ENCODE measurements at regions not wholly inside any gene's neighbourhood (a gene's known extent, or its start where the extent isn't known, plus 50 kb on each side); places are given as distances from the start of the nearest gene placed in this dataset.

DNA sequence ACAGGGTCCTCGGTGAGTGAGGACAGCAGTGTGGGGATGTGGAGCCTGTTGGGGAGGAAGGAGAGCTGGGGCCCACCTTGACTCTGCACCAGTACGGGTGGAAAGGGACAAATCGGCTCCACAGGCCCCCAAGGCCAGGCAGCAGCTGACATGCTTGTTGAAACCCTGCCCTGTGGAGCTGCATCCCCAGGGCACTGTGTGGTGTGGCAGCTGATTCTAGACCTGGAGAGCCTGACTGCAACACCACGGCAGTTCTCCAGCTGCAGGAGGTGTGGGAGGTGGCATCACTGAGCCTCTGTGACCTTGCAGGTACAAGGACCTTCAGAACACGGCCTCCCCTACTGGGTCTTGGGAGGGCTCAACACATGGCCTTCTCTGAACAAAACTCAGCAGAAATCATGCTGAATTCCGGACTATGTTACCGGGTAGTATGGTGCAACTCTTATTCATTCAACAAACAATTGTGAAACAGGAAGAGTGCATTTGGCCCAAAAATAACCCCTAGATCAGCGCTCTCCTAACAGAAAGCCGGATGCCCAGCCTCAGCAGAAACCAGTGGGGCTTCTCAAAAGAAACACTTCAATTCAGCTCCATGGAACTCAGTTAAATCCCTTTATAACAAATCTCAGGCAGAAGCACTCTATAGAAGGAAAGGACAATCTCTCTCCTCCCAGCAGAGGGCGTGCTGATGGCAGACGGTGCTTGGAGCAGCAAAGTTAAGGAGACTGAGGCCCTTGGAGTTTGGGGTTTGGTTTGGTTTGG is 104.4 kb upstream of the SALL3 start:
- TF ChIP-seq CTCF (IDR thresholded peaks at IDR 0.05), result peak; percentile 17 to 46 (median 33)
- TF ChIP-seq POLR2AphosphoS5 (IDR thresholded peaks at IDR 0.05), result no peak
- TF ChIP-seq EP300 (IDR thresholded peaks at IDR 0.05; ENCODE audit: low read depth), result no peak
- TF ChIP-seq POLR2A (IDR thresholded peaks at IDR 0.05), result no peak
- 0 to 57% methylated on average over 2 to 11 of the region's 11 CpGs for WGBS, 2 donors (ENCODE audit: low coverage in 1 of 2)
- in situ Hi-C loops (cut with MboI; ENCODE audit: low pct_ligation_motif_present in 1 of 4, low pct_unique_long_range_greater_than_20kb in 1 of 4, low sequenced_read_pairs in 3 of 4), result no loop called here

DNA sequence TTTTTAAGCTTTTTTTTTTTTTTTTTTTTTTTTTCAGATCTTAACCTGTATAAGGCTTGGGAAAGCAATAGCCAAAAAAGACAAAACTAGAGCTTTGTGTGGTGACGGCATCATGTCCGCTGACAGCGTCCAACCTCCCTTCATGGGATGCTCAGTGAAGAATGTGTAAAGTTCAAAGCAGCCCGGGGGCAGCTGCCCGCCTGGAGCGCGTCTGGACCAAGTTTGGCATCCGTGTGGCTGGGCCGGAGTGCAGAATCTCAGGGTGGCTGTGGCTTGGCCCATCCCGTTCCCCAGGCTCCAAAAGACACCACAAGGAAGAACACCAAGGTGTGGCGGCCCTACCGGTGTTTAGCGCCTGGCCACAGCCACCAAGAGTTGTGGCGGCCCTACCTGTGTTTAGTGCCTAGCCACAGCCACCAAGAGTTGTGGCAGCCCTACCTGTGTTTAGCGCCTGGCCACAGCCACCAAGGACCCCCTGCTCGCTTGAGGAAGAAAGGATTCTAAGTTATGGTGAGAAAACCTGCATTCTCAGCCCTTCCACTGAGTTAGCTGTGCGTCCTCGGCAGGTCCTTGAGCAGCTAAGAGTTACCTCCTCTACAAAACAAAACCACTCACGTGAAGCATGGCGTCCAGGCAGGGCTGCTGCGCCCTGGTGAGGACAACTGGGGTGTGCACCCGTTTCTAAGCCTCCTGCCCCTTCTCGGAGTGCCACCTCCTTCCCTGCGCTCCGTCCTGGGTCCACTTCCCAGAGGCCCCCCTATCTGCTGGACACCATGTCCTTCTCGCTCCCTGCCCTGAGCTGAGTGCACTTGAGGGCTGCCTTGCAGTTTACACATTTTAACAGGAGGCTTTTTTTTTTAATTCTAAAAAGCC is 103.6 kb upstream of the SALL3 start:
- Histone ChIP-seq H3K4me3 (no peak overlapping the region), H3K36me3 (no peaks in the 10 kb centered on the region), H3K9me3 (no peaks in the 10 kb centered on the region), H3K27me3 (no peaks in the 10 kb centered on the region), H3K27ac (no peak overlapping the region), H3K4me1 (no peaks in the 10 kb centered on the region)
- 91 to 100% methylated on average over 3 to 26 of the region's 26 CpGs for WGBS, 2 donors (ENCODE audit: low coverage in 1 of 2)
- in situ Hi-C loops (cut with MboI; ENCODE audit: low pct_ligation_motif_present in 1 of 4, low pct_unique_long_range_greater_than_20kb in 1 of 4, low sequenced_read_pairs in 3 of 4) (no loop called here), intact Hi-C loops (cut with DNase I; ENCODE audit: low total_unique reads) (no loop called here)
- DNase-seq, result no peak
- TF ChIP-seq POLR2A (IDR thresholded peaks at IDR 0.05) (no peak), POLR2AphosphoS5 (IDR thresholded peaks at IDR 0.05) (no peak), CTCF (IDR thresholded peaks at IDR 0.05) (no peak), EP300 (IDR thresholded peaks at IDR 0.05; ENCODE audit: low read depth) (no peak)

More for the DNA sequence above, 104.4 kb upstream of the SALL3 start:
- no peaks in the 10 kb centered on the region for H3K27me3 ChIP-seq
- no peaks in the 10 kb centered on the region for H3K9me3 ChIP-seq
- H3K4me1 ChIP-seq, result no peaks in the 10 kb centered on the region
- peak; percentile 25 for DNase-seq
- no peaks in the 10 kb centered on the region for H3K36me3 ChIP-seq
- no peak overlapping the region for H3K27ac ChIP-seq
- no peak overlapping the region for H3K4me3 ChIP-seq
- intact Hi-C loops (cut with DNase I; ENCODE audit: low total_unique reads), result no loop called here

- in situ Hi-C loops (cut with MboI; ENCODE audit: low pct_ligation_motif_present in 1 of 4, low pct_unique_long_range_greater_than_20kb in 1 of 4, low sequenced_read_pairs in 3 of 4) (no loop called here), intact Hi-C loops (cut with DNase I; ENCODE audit: low total_unique reads) (no loop called here)
- Histone ChIP-seq H3K9me3 (no peaks in the 10 kb centered on the region), H3K4me3 (no peak overlapping the region), H3K4me1 (no peaks in the 10 kb centered on the region), H3K27ac (no peak overlapping the region), H3K36me3 (no peaks in the 10 kb centered on the region), H3K27me3 (no peaks in the 10 kb centered on the region)
- TF ChIP-seq POLR2A (IDR thresholded peaks at IDR 0.05) (no peak), CTCF (IDR thresholded peaks at IDR 0.05) (no peak), POLR2AphosphoS5 (IDR thresholded peaks at IDR 0.05) (no peak), EP300 (IDR thresholded peaks at IDR 0.05; ENCODE audit: low read depth) (no peak)
- 48 to 65% methylated on average over 2 to 8 of the region's 8 CpGs for WGBS, 2 donors (ENCODE audit: low coverage in 1 of 2)
- DNase-seq, result no peak
Measured at GRCh38 chr18:78876868-78877267, 102.8 kb upstream of the SALL3 start.

DNA sequence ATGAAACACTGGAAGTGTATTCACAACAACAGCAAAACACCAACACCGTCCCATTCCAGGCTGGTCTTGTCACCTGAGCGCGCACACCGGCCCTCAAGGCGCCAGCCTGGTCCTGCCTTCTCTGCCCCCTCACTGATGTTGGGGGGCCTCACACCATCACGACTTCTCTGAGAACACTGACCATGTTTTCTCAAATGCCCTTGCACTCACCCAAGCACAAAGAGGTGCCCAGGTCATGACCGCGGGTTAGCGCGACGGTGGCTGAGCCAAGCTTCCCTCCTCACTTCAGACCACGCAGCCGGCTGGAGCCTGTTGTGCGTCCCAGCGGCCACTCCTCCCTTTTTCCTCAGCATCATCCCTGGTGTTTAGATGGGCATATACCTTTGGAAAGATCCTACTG is 101.3 kb upstream of the SALL3 start:
- 93 to 100% methylated on average over 1 to 15 of the region's 15 CpGs for WGBS, 2 donors (ENCODE audit: low coverage in 1 of 2)
- no peaks in the 10 kb centered on the region for H3K4me1 ChIP-seq
- no peak overlapping the region for H3K27ac ChIP-seq
- in situ Hi-C loops (cut with MboI; ENCODE audit: low pct_ligation_motif_present in 1 of 4, low pct_unique_long_range_greater_than_20kb in 1 of 4, low sequenced_read_pairs in 3 of 4), result no loop called here
- H3K36me3 ChIP-seq, result no peaks in the 10 kb centered on the region
- no peak for DNase-seq
- no peaks in the 10 kb centered on the region for H3K27me3 ChIP-seq
- H3K4me3 ChIP-seq, result no peak overlapping the region
- intact Hi-C loops (cut with DNase I; ENCODE audit: low total_unique reads), result no loop called here
- no peaks in the 10 kb centered on the region for H3K9me3 ChIP-seq
- TF ChIP-seq CTCF (IDR thresholded peaks at IDR 0.05) (no peak), EP300 (IDR thresholded peaks at IDR 0.05; ENCODE audit: low read depth) (no peak), POLR2AphosphoS5 (IDR thresholded peaks at IDR 0.05) (no peak), POLR2A (IDR thresholded peaks at IDR 0.05) (no peak)
